RWPE1 (cell line): ENCODE measurements at regions not wholly inside any gene's neighbourhood (a gene's known extent, or its start where the extent isn't known, plus 50 kb on each side); places are given as distances from the start of the nearest gene placed in this dataset.

Experiments used
- CTCF ChIA-PET: fragments of 350-600 bp; sonication (Branson Sonifier 250); formaldehyde crosslinking; extraction: SDS; loops from one replicate; lab custom pipeline; 2021; lab: Yijun Ruan, JAX
- POLR2A ChIA-PET: fragments of 400-600 bp; formaldehyde crosslinking; extraction: SDS; loops from one replicate; lab custom pipeline; 2020; ENCODE audit warnings: antibody characterized with exemption; ENCODE audit not compliant: low non-redundant PET; lab: Yijun Ruan, JAX
- DNase-seq: peaks from one replicate; pipeline ENCODE4 v3.0.0; 2012; ENCODE audit warnings: low spot score
- H3K27ac ChIP-seq: fragments of 450-650 bp; 2 replicates; pipeline ENCODE4 v1.5.1; 2017
- CTCF ChIP-seq: fragments of 450-650 bp; conservative IDR thresholded peaks from 2 replicates; pipeline ENCODE4 v1.5.1; 2017; ENCODE audit warnings: low read depth, mild to moderate bottlenecking

GRCh38 chr15:23910030-23910429, 222.9 kb upstream of the NDN start:
- CTCF ChIA-PET = no interaction called here
- no peak for DNase-seq
- no peak overlapping the region for H3K27ac ChIP-seq
- TF ChIP-seq CTCF = no peak
- POLR2A ChIA-PET = no interaction called here

GRCh38 chr15:23912191-23912590, 225.1 kb upstream of the NDN start:
- no peak for DNase-seq
- TF ChIP-seq CTCF = no peak
- POLR2A ChIA-PET = no interaction called here
- H3K27ac ChIP-seq = no peak overlapping the region
- CTCF ChIA-PET = no interaction called here

- POLR2A ChIA-PET = no interaction called here
- CTCF ChIA-PET = interaction anchor here (0.7 kb wide), 1 partner anchor 21 kb away, joined by 3 read pairs; no protein-coding TSS in a partner anchor
- TF ChIP-seq CTCF = no peak
- no peak for DNase-seq
- H3K27ac ChIP-seq = no peak overlapping the region
Observed at GRCh38 chr15:23913081-23913480, 226.0 kb upstream of the NDN start.

- ChIA-PET POLR2A (no interaction called here), CTCF (no interaction called here)
- TF ChIP-seq CTCF = no peak
- no peak overlapping the region for H3K27ac ChIP-seq
- no peak for DNase-seq
Observed at GRCh38 chr15:23913635-23914034, 226.5 kb upstream of the NDN start.

GRCh38 chr15:23924686-23925085, 237.6 kb upstream of the NDN start:
- CTCF ChIA-PET = no interaction called here
- no peak for DNase-seq
- POLR2A ChIA-PET = no interaction called here
- H3K27ac ChIP-seq = no peak overlapping the region
- TF ChIP-seq CTCF = no peak

- POLR2A ChIA-PET = no interaction called here
- no peak for TF ChIP-seq CTCF
- DNase-seq = no peak
- H3K27ac ChIP-seq = no peak overlapping the region
- CTCF ChIA-PET = no interaction called here
Observed at GRCh38 chr15:23954931-23955330, 267.8 kb upstream of the NDN start.
